Right renal pelvis (tissue), 4 donors: ENCODE measurements at regions not wholly inside any gene's neighbourhood (a gene's known extent, or its start where the extent isn't known, plus 50 kb on each side); places are given as distances from the start of the nearest gene placed in this dataset.

Experiments used
- DNase-seq, 4 donors: peaks; one replicate each; pipeline ENCODE4 v3.0.0-alpha.2; 2013; ENCODE audit warnings: low read depth in 4 of 4, low spot score in 3 of 4, missing footprints in 1 of 4

- DNase-seq, result no peak
Measured at GRCh38 chr10:78520737-78521430, 487.2 kb downstream of the RPS24 start.

- no peak for DNase-seq
Measured at GRCh38 chr10:78523453-78523852, 489.8 kb downstream of the RPS24 start.

- no peak for DNase-seq
Measured at GRCh38 chr10:78524342-78524741, 490.7 kb downstream of the RPS24 start.

GRCh38 chr10:78524941-78525340 lies 491.3 kb downstream of the RPS24 start:
- DNase-seq, result no peak

- DNase-seq, result no peak
Measured at GRCh38 chr10:78526347-78526746, 492.7 kb downstream of the RPS24 start.

GRCh38 chr10:78527296-78527695 lies 493.6 kb downstream of the RPS24 start:
- no peak for DNase-seq

- no peak for DNase-seq
Measured at GRCh38 chr10:78528749-78529204, 495.1 kb downstream of the RPS24 start.

- DNase-seq, result no peak
Measured at GRCh38 chr10:78529262-78529661, 495.6 kb downstream of the RPS24 start.

- DNase-seq, result no peak
Measured at GRCh38 chr10:78531088-78531487, 497.4 kb downstream of the RPS24 start.

GRCh38 chr10:78532480-78533042 lies 498.9 kb downstream of the RPS24 start:
- DNase-seq, result no peak

GRCh38 chr10:78533098-78533497 lies 499.4 kb downstream of the RPS24 start:
- no peak for DNase-seq

GRCh38 chr10:78533776-78534175 lies 500.1 kb downstream of the RPS24 start:
- DNase-seq, result no peak

GRCh38 chr10:78535716-78536218 lies 502.1 kb downstream of the RPS24 start:
- DNase-seq, result no peak

GRCh38 chr10:78537018-78537417 lies 503.4 kb downstream of the RPS24 start:
- no peak for DNase-seq

- no peak for DNase-seq
Measured at GRCh38 chr10:78539247-78539766, 505.6 kb downstream of the RPS24 start.

GRCh38 chr10:78540355-78541076 lies 506.9 kb downstream of the RPS24 start:
- DNase-seq, result no peak

- DNase-seq, result no peak
Measured at GRCh38 chr10:78541481-78542140, 507.9 kb downstream of the RPS24 start.

GRCh38 chr10:78542141-78542489 lies 508.5 kb downstream of the RPS24 start:
- no peak for DNase-seq

- no peak for DNase-seq
Measured at GRCh38 chr10:78542521-78542920, 508.9 kb downstream of the RPS24 start.

- DNase-seq, result no peak
Measured at GRCh38 chr10:78543031-78543748, 509.5 kb downstream of the RPS24 start.
